Activated CD8-positive, alpha-beta T cell treated with anti-CD3 and anti-CD28 coated beads for 36 hours (primary cell): ENCODE measurements at regions not wholly inside any gene's neighbourhood (a gene's known extent, or its start where the extent isn't known, plus 50 kb on each side); places are given as distances from the start of the nearest gene placed in this dataset.

ENCODE experiments used
- ATAC-seq: fragments of 200-7000 bp; cut with Tn5 transposase; one replicate; pipeline ENCODE4 v1.10.0; 2021; ENCODE audit warnings: mild to moderate bottlenecking, moderate library complexity
- CTCF ChIA-PET: fragments of 350-600 bp; sonication (Branson Sonifier 250); formaldehyde crosslinking; loops from one replicate; lab custom pipeline; 2021; ENCODE audit warnings: antibody characterized with exemption; lab: Charles Lee
- POLR2A ChIA-PET: fragments of 350-600 bp; sonication (Branson Sonifier 250); formaldehyde crosslinking; loops from one replicate; lab custom pipeline; 2021; ENCODE audit warnings: antibody characterized with exemption; lab: Charles Lee
- DNase-seq: peaks from one replicate; pipeline ENCODE4 v3.0.0-alpha.2; 2020
- H3K27ac Mint-ChIP-seq: one replicate; pipeline ENCODE4 v1.8.0; 2021; ENCODE audit warnings: mild to moderate bottlenecking, mixed read lengths
- H3K27me3 Mint-ChIP-seq: one replicate; pipeline ENCODE4 v1.8.0; 2021; ENCODE audit warnings: mixed read lengths
- H3K36me3 Mint-ChIP-seq: one replicate; pipeline ENCODE4 v1.8.0; 2021; ENCODE audit warnings: low read depth, mixed read lengths
- H3K4me1 Mint-ChIP-seq: one replicate; pipeline ENCODE4 v1.8.0; 2021; ENCODE audit warnings: low read depth, mixed read lengths
- H3K4me3 Mint-ChIP-seq: one replicate; pipeline ENCODE4 v1.8.0; 2021; ENCODE audit warnings: mild to moderate bottlenecking, moderate library complexity, mixed read lengths
- H3K9me3 Mint-ChIP-seq: one replicate; pipeline ENCODE4 v1.8.0; 2021; ENCODE audit warnings: mixed read lengths
- intact Hi-C: fragments of 100-400 bp; cut with micrococcal nuclease; formaldehyde crosslinking; loops from one replicate; pipeline ENCODE4 v1.10.0; 2022
- TF ChIP-seq, protein P1 (sequence below): fragments of 200-600 bp; IDR thresholded peaks from one replicate; pipeline ENCODE4 v1.8.0; 2022; ENCODE audit warnings: antibody characterized with exemption, mild to moderate bottlenecking

DNA sequence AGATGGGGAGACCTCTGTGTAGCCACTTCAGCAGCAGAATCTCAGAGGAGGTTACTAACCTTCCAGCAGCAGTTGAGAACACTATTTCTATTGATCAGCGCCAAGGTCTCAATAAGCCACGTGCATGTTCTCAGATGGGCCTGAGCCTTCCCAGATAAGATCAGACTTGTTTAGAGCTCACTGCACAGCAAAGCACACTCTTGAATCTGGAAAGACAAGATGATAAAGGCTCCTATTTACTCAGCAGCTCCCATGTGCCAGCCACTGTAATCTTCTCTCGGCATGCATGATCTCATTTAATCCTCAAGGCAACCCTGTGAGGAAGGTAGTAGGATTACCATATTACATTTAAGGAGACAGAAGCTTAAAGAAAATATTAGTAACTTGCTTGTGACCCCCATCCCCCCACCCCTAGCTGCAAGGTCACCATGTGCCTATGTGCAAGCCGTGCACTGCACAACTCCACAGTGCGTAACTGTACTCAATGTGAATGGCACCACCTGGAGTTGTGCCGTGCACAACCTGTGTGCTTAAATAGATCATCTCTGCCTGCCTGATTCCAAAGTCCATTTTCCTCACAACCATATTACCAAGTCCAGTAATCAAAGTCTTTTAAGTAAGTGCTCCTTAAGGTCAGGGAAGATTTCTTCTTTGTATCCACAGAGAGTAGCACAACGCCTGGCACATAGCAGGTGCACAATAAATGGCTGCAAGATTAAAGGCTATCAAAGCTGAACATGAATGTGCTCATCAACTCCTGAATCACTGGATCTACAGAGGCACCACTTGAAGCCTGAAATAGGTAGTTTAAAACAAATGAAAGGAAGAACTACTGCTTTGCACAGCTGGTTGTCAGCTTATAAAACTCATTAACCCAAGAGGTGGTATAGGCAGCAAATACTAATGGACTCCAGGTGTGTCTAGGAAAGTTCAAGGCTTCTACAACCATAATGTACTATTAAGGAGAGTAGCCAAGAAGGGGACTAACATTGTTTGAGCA, 293.8 kb downstream of the BUD13 start:
- Mint-ChIP-seq H3K4me3 (no peak overlapping the region), H3K9me3 (no peaks in the 10 kb centered on the region)
- POLR2A ChIA-PET: no interaction called here

DNA sequence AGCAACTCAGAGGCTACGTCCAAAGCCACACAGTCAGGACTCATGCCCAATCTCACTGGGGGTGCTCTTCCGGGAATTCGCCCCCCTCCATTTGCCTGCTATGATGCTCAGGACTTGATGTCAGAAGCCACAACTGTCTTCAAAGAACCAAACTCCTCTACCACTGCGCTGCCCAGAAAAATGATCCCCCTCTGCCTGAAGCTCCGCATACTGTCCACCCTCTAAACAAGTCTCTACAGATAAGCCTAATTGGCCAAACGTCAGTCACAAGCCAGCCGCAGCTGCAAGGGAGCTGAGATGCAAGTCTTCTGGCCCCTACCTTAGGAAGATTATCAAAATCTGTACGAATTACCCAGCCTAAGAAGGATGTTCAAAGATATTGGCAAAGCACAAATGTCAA, 294.6 kb downstream of the BUD13 start:
- DNase-seq: no peak
- Mint-ChIP-seq H3K4me1 (no peaks in the 10 kb centered on the region), H3K9me3 (no peaks in the 10 kb centered on the region), H3K27me3 (peaks cover 8% of the 10 kb centered on the region), H3K27ac (no peak overlapping the region), H3K4me3 (no peak overlapping the region), H3K36me3 (no peaks in the 10 kb centered on the region)
- ChIA-PET CTCF (no interaction called here), POLR2A (no interaction called here)
- no peak for ATAC-seq
- TF ChIP-seq, protein P1, sequence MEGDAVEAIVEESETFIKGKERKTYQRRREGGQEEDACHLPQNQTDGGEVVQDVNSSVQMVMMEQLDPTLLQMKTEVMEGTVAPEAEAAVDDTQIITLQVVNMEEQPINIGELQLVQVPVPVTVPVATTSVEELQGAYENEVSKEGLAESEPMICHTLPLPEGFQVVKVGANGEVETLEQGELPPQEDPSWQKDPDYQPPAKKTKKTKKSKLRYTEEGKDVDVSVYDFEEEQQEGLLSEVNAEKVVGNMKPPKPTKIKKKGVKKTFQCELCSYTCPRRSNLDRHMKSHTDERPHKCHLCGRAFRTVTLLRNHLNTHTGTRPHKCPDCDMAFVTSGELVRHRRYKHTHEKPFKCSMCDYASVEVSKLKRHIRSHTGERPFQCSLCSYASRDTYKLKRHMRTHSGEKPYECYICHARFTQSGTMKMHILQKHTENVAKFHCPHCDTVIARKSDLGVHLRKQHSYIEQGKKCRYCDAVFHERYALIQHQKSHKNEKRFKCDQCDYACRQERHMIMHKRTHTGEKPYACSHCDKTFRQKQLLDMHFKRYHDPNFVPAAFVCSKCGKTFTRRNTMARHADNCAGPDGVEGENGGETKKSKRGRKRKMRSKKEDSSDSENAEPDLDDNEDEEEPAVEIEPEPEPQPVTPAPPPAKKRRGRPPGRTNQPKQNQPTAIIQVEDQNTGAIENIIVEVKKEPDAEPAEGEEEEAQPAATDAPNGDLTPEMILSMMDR: no peak
- intact Hi-C loops: no loop called here

More for the DNA sequence above, 293.8 kb downstream of the BUD13 start:
- H3K4me1 Mint-ChIP-seq: no peaks in the 10 kb centered on the region
- CTCF ChIA-PET: no interaction called here
- TF ChIP-seq, protein P1: no peak
- no peaks in the 10 kb centered on the region for H3K36me3 Mint-ChIP-seq
- DNase-seq: no peak
- no peak for ATAC-seq
- intact Hi-C loops: no loop called here
- no peak overlapping the region for H3K27ac Mint-ChIP-seq
- peaks cover 5% of the 10 kb centered on the region for H3K27me3 Mint-ChIP-seq

DNA sequence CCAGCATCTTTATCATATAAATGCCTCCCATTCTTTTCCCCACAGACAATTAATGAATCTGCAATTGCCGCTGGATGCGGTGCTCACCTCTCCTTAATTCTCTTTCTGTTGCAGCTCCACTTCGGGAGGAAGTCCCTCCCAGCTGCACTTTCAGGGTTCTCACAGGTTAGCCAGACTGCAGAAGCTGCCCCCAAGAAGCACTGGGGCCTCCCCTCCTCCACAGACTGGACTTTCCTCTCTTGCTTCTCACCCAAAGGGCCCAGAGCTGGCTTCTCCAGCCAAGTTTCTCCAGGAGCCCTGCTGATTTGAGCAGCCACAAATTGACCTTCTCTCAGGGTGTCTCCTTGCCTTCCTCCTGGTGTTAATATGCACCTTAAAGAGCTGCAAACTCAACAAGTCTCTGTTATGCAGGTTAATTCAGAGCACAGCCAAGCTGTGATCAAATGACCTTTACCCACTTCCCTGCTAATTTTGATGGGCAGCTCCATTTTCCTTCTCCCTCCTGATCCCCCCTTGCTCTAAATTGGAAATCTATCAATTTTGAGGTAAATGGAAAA, 298.9 kb downstream of the BUD13 start:
- ChIA-PET CTCF (no interaction called here), POLR2A (no interaction called here)
- Mint-ChIP-seq H3K4me1 (no peaks in the 10 kb centered on the region), H3K4me3 (no peak overlapping the region), H3K27me3 (peaks cover 18% of the 10 kb centered on the region), H3K9me3 (no peaks in the 10 kb centered on the region), H3K27ac (no peak overlapping the region), H3K36me3 (no peaks in the 10 kb centered on the region)
- intact Hi-C loops: no loop called here
- no peak for DNase-seq
- no peak for ATAC-seq
- TF ChIP-seq, protein P1: no peak

DNA sequence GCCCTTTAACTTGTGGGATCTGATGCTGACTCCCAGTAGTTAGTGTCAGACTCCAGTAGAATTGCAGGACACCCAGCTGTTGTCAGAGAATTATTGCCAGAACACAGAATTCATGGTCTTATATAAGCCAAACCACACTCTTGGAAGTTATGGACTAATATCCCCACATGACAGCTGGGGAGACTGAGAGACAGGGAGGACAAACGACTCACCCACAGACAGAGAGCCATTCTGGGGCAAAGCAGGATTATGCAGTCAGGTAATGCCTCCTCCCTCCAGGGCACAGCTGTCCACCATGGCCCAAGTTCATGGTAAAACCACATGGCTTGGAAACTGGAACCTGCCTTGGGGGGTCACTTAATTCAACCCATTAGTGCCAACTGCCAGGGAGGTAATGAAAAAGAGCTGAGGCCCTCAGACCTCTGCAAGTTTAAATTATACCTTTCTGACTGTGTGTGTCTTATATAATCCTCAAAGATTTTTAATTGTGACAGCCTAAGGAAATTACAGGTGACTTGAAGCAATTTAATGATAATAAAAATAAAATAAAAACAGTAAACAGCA, 299.5 kb downstream of the BUD13 start:
- no peak for DNase-seq
- Mint-ChIP-seq H3K36me3 (no peaks in the 10 kb centered on the region), H3K4me1 (no peaks in the 10 kb centered on the region), H3K27ac (no peak overlapping the region), H3K27me3 (peaks cover 18% of the 10 kb centered on the region), H3K9me3 (no peaks in the 10 kb centered on the region), H3K4me3 (no peak overlapping the region)
- CTCF ChIA-PET: no interaction called here
- POLR2A ChIA-PET: interaction anchor here (0.5 kb wide), 1 partner anchor 170 kb away, joined by 3 read pairs; no protein-coding TSS in a partner anchor
- TF ChIP-seq, protein P1: no peak
- ATAC-seq: no peak
- intact Hi-C loops: no loop called here

DNA sequence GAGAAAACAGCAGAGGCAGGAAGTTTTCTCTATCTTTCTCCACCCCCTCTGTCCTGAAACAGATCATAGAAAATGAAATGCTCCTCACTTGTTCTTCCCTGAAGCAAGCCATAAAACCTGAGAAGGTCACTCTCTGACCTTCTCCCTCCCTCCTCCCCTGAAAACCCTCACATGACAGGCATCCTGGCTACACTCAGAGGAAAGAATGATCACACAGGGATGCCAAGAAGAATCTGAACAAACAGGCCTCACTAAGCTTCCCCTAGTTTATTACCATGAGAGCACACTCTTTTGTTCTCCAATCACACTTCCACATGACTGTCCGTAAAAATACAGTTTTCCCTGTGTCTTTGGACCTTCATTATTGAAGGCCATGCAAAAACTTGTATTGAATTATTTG, 300.1 kb downstream of the BUD13 start:
- POLR2A ChIA-PET: no interaction called here
- TF ChIP-seq, protein P1: no peak
- CTCF ChIA-PET: no interaction called here
- H3K9me3 Mint-ChIP-seq: no peaks in the 10 kb centered on the region
- ATAC-seq: no peak
- no peaks in the 10 kb centered on the region for H3K36me3 Mint-ChIP-seq
- intact Hi-C loops: no loop called here
- no peak overlapping the region for H3K27ac Mint-ChIP-seq
- no peaks in the 10 kb centered on the region for H3K4me1 Mint-ChIP-seq
- no peak for DNase-seq
- no peak overlapping the region for H3K4me3 Mint-ChIP-seq
- H3K27me3 Mint-ChIP-seq: peaks cover 18% of the 10 kb centered on the region
